Hepatocyte (in vitro differentiated cells): ENCODE measurements at regions not wholly inside any gene's neighbourhood (a gene's known extent, or its start where the extent isn't known, plus 50 kb on each side); places are given as distances from the start of the nearest gene placed in this dataset.

Experiments
- DNase-seq: peaks from one replicate; pipeline ENCODE4 v3.0.0-alpha.2; 2016; ENCODE audit warnings: low spot score
- H2AFZ ChIP-seq: fragments of 200-600 bp; sonication (generic); 2 replicates; pipeline ENCODE4 v1.6.0; 2016; ENCODE audit warnings: antibody characterized with exemption, mild to moderate bottlenecking
- H3K27ac ChIP-seq: fragments of 200-600 bp; sonication (generic); 2 replicates; pipeline ENCODE4 v1.5.1; 2016; ENCODE audit warnings: mild to moderate bottlenecking
- H3K27me3 ChIP-seq: fragments of 200-600 bp; sonication (generic); 2 replicates; pipeline ENCODE4 v1.6.1; 2016
- H3K36me3 ChIP-seq: fragments of 200-600 bp; sonication (generic); replicated peaks from 2 replicates; pipeline ENCODE4 v1.5.1; 2016; ENCODE audit warnings: low read depth; ENCODE audit not compliant: insufficient read depth
- H3K4me1 ChIP-seq: fragments of 200-600 bp; sonication (generic); 2 replicates; pipeline ENCODE4 v1.5.1; 2016; ENCODE audit warnings: mild to moderate bottlenecking, moderate library complexity; ENCODE audit not compliant: insufficient read depth
- H3K4me2 ChIP-seq: fragments of 200-600 bp; sonication (generic); 2 replicates; pipeline ENCODE4 v1.6.0; 2016
- H3K4me3 ChIP-seq: fragments of 200-600 bp; sonication (generic); 2 replicates; pipeline ENCODE4 v1.5.1; 2016; ENCODE audit warnings: mild to moderate bottlenecking
- H3K79me2 ChIP-seq: fragments of 200-600 bp; sonication (generic); 2 replicates; pipeline ENCODE4 v1.6.0; 2017; ENCODE audit warnings: mild to moderate bottlenecking
- H3K9me2 ChIP-seq: fragments of 200-600 bp; sonication (generic); replicated peaks from 2 replicates; pipeline ENCODE4 v1.6.0; 2017; ENCODE audit warnings: mild to moderate bottlenecking; ENCODE audit not compliant: insufficient read depth
- H3K9me3 ChIP-seq: fragments of 200-600 bp; sonication (generic); 2 replicates; pipeline ENCODE4 v1.5.1; 2016; ENCODE audit warnings: low read depth, mild to moderate bottlenecking
- H4K20me1 ChIP-seq: fragments of 200-600 bp; sonication (generic); 2 replicates; pipeline ENCODE4 v1.6.0; 2016; ENCODE audit warnings: mild to moderate bottlenecking; ENCODE audit not compliant: insufficient read depth, poor library complexity, severe bottlenecking
- CTCF ChIP-seq: fragments of 200-600 bp; sonication (generic); IDR thresholded peaks from 2 replicates; pipeline ENCODE4 v1.5.1; 2016; ENCODE audit warnings: antibody characterized with exemption, mild to moderate bottlenecking; ENCODE audit not compliant: poor library complexity
- EZH2 ChIP-seq: fragments of 200-600 bp; sonication (generic); IDR thresholded peaks from 2 replicates; pipeline ENCODE4 v1.6.1; 2016; ENCODE audit warnings: antibody characterized with exemption, mild to moderate bottlenecking, borderline replicate concordance
- EZH2phosphoT487 ChIP-seq: fragments of 200-600 bp; sonication (generic); IDR thresholded peaks from one replicate; pipeline ENCODE4 v1.6.1; 2018; ENCODE audit warnings: antibody characterized with exemption, mild to moderate bottlenecking, low read depth, moderate library complexity; ENCODE audit not compliant: unreplicated experiment, severe bottlenecking
- WGBS: methylation state at CpG from one replicate; pipeline ENCODE4 v1.1.6; 2016; ENCODE audit warnings: low lambda C conversion rate; ENCODE audit errors: missing lambda C conversion rate; 5-methylcytosine and 5-hydroxymethylcytosine counted together

- Histone ChIP-seq H3K27me3 (no peaks in the 10 kb centered on the region), H3K27ac (no peak overlapping the region), H3K4me3 (no peak overlapping the region), H3K4me2 (no peak overlapping the region), H3K9me3 (no peaks in the 10 kb centered on the region), H3K79me2 (no peaks in the 10 kb centered on the region), H3K36me3 (no peaks in the 10 kb centered on the region), H3K4me1 (no peaks in the 10 kb centered on the region), H2AFZ (no peak overlapping the region), H3K9me2 (no peaks in the 10 kb centered on the region), H4K20me1 (no peaks in the 10 kb centered on the region)
- 60% methylated on average over 7 of the region's 7 CpGs for WGBS
- TF ChIP-seq EZH2, result no peak
- no peak for TF ChIP-seq CTCF
- TF ChIP-seq EZH2phosphoT487, result no peak
- DNase-seq, result peak; percentile 62
Observed at GRCh38 chr5:68730220-68730978, 363.4 kb upstream of the SLC30A5 start.

- Histone ChIP-seq H3K9me2 (no peaks in the 10 kb centered on the region), H4K20me1 (no peaks in the 10 kb centered on the region), H3K4me1 (no peaks in the 10 kb centered on the region), H3K36me3 (no peaks in the 10 kb centered on the region), H2AFZ (no peak overlapping the region), H3K27ac (no peak overlapping the region), H3K27me3 (no peaks in the 10 kb centered on the region), H3K79me2 (no peaks in the 10 kb centered on the region), H3K4me3 (no peak overlapping the region), H3K9me3 (no peaks in the 10 kb centered on the region), H3K4me2 (no peak overlapping the region)
- whole genome bisulfite sequencing, result 83% methylated on average over 3 of the region's 3 CpGs
- DNase-seq, result no peak
- TF ChIP-seq EZH2phosphoT487, result no peak
- no peak for TF ChIP-seq EZH2
- TF ChIP-seq CTCF, result no peak
Observed at GRCh38 chr5:68730979-68731654, 362.7 kb upstream of the SLC30A5 start.

- no peak for TF ChIP-seq EZH2phosphoT487
- TF ChIP-seq CTCF, result no peak
- TF ChIP-seq EZH2, result no peak
- no peak overlapping the region for H3K4me3 ChIP-seq
- no peaks in the 10 kb centered on the region for H3K27me3 ChIP-seq
- no peaks in the 10 kb centered on the region for H3K79me2 ChIP-seq
- no peak overlapping the region for H2AFZ ChIP-seq
- H3K4me2 ChIP-seq, result no peak overlapping the region
- no peak for DNase-seq
- no peaks in the 10 kb centered on the region for H3K36me3 ChIP-seq
- H3K9me2 ChIP-seq, result no peaks in the 10 kb centered on the region
- no peak overlapping the region for H3K27ac ChIP-seq
- H3K9me3 ChIP-seq, result no peaks in the 10 kb centered on the region
- no peaks in the 10 kb centered on the region for H3K4me1 ChIP-seq
- H4K20me1 ChIP-seq, result no peaks in the 10 kb centered on the region
Observed at GRCh38 chr5:68732251-68732650, 361.6 kb upstream of the SLC30A5 start.
